Neuronal stem cell (in vitro differentiated cells): ENCODE measurements at regions not wholly inside any gene's neighbourhood (a gene's known extent, or its start where the extent isn't known, plus 50 kb on each side); places are given as distances from the start of the nearest gene placed in this dataset.
A peak's percentile ranks its signal among the peaks of the same experiment; 100 is the strongest.

Experiments used
- DNase-seq: peaks from one replicate; pipeline ENCODE4 v3.0.0-alpha.2; 2013; ENCODE audit warnings: low spot score
- H2AFZ ChIP-seq: one replicate; pipeline ENCODE4 v1.6.1; 2013; ENCODE audit warnings: mild to moderate bottlenecking, low read length, inconsistent platforms
- H2AK5ac ChIP-seq: 2 replicates; pipeline ENCODE4 v1.6.1; 2013; ENCODE audit warnings: low read depth, mild to moderate bottlenecking, inconsistent platforms, low read length, moderate library complexity, mixed read lengths
- H2BK120ac ChIP-seq: 2 replicates; pipeline ENCODE4 v1.6.1; 2013; ENCODE audit warnings: low read depth, mild to moderate bottlenecking, inconsistent platforms, low read length, moderate library complexity, mixed read lengths
- H2BK12ac ChIP-seq: one replicate; pipeline ENCODE4 v1.6.1; 2013; ENCODE audit warnings: low read length, inconsistent platforms
- H2BK15ac ChIP-seq: 2 replicates; pipeline ENCODE4 v1.6.1; 2013; ENCODE audit warnings: mild to moderate bottlenecking, low read length, inconsistent platforms, mixed read lengths
- H2BK5ac ChIP-seq: one replicate; pipeline ENCODE4 v1.6.1; 2013; ENCODE audit warnings: inconsistent platforms, mild to moderate bottlenecking, low read length, moderate library complexity
- H3K14ac ChIP-seq: one replicate; pipeline ENCODE4 v1.6.1; 2013; ENCODE audit warnings: low read length, inconsistent platforms
- H3K18ac ChIP-seq: 2 replicates; pipeline ENCODE4 v1.6.1; 2013; ENCODE audit warnings: low read length, inconsistent platforms
- H3K23ac ChIP-seq: 2 replicates; pipeline ENCODE4 v1.6.1; 2013; ENCODE audit warnings: low read depth, mild to moderate bottlenecking, mixed read lengths, low read length, inconsistent platforms; ENCODE audit not compliant: poor library complexity
- H3K27ac ChIP-seq: replicated peaks from 3 replicates; pipeline ENCODE4 v1.5.1; 2013; ENCODE audit warnings: low read length, inconsistent platforms
- H3K27me3 ChIP-seq, 3 experiments: 2 replicates each; pipeline ENCODE4 v1.6.1; 2013; ENCODE audit warnings: low read length in 3 of 3, mild to moderate bottlenecking in 2 of 3, inconsistent platforms in 1 of 3, low read depth in 1 of 3, mixed read lengths in 1 of 3, moderate library complexity in 1 of 3; ENCODE audit not compliant: control insufficient read depth in 3 of 3, insufficient read depth in 3 of 3
- H3K36me3 ChIP-seq, 2 donors: replicated peaks in 1 of 2; 2 replicates each; pipeline ENCODE4 v1.6.1; 2013; ENCODE audit warnings: low read length in 2 of 2; ENCODE audit not compliant: control insufficient read depth in 2 of 2, insufficient read depth in 2 of 2
- H3K4ac ChIP-seq: 2 replicates; pipeline ENCODE4 v1.6.1; 2013; ENCODE audit warnings: inconsistent platforms, mild to moderate bottlenecking, low read length, moderate library complexity
- H3K4me1 ChIP-seq, 2 donors: 1 replicate in 1 of 2; 2 replicates in 1 of 2; pipeline ENCODE4 v1.6.1; 2013; ENCODE audit warnings: low read length in 2 of 2, low read depth in 1 of 2; ENCODE audit not compliant: control insufficient read depth in 2 of 2, insufficient read depth in 1 of 2
- H3K4me2 ChIP-seq: one replicate; pipeline ENCODE4 v1.6.1; 2013; ENCODE audit warnings: mild to moderate bottlenecking, low read length, inconsistent platforms; ENCODE audit not compliant: insufficient read depth, poor library complexity, severe bottlenecking
- H3K4me3 ChIP-seq, 2 donors: 2 replicates each; pipeline ENCODE4 v1.5.1; 2013; ENCODE audit warnings: low read length in 2 of 2, mild to moderate bottlenecking in 2 of 2, inconsistent platforms in 1 of 2, moderate library complexity in 1 of 2
- H3K79me1 ChIP-seq: one replicate; pipeline ENCODE4 v1.6.1; 2013; ENCODE audit warnings: low read depth, mild to moderate bottlenecking, inconsistent platforms, low read length, moderate library complexity
- H3K9ac ChIP-seq: one replicate; pipeline ENCODE4 v1.6.1; 2013; ENCODE audit warnings: mild to moderate bottlenecking, low read depth, low read length, inconsistent platforms; ENCODE audit not compliant: poor library complexity
- H3K9me3 ChIP-seq, 2 donors: replicated peaks in 1 of 2; 2 replicates each; pipeline versions ENCODE3 to v1.6.1; 2013; ENCODE audit warnings: low read length in 2 of 2, mild to moderate bottlenecking in 2 of 2, inconsistent platforms in 1 of 2, low read depth in 1 of 2, mixed read lengths in 1 of 2, moderate library complexity in 1 of 2; ENCODE audit not compliant: control insufficient read depth in 2 of 2, insufficient read depth in 1 of 2
- H4K8ac ChIP-seq: one replicate; pipeline ENCODE4 v1.6.1; 2013; ENCODE audit warnings: low read depth, mild to moderate bottlenecking, inconsistent platforms, low read length, moderate library complexity
- H4K91ac ChIP-seq: one replicate; pipeline ENCODE4 v1.6.1; 2013; ENCODE audit warnings: low read length, low read depth, mild to moderate bottlenecking, inconsistent platforms; ENCODE audit not compliant: poor library complexity
- WGBS, 2 donors: extraction: QIAGEN DNeasy Blood & Tissue Kit; methylation state at CpG; one replicate each; pipeline ENCODE4 v1.1.7; 2013; ENCODE audit warnings: missing lambda C conversion rate in 2 of 2, mixed read lengths in 1 of 2; ENCODE audit not compliant: insufficient read length in 2 of 2, insufficient replicate concordance in 1 of 2; ENCODE audit errors: extremely low coverage in 2 of 2; 5-methylcytosine and 5-hydroxymethylcytosine counted together

DNA sequence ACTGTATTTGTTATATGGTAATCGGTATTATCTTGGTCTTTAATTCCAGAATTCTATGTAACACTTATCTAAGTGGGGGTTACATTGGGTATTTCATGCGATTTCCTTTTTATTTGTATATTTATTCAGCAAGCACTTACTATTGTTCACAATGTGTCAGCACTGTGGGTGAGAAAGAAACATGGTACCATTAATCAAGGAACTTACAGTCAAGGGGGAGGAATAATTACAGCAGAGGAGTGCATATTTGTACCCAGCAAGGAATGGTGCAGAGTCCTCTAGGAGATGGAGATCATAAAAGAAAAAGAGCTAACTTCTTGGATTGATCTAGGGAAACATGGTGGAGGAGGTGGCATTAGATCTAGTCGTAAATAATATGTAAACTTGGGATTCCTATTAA is 117.0 kb upstream of the KCNJ16 start:
- H2BK12ac ChIP-seq = no peak overlapping the region
- H2AFZ ChIP-seq = no peak overlapping the region
- H3K9me3 ChIP-seq = no peaks in the 10 kb centered on the region
- no CpG with 5 or more reads among the region's 3 CpGs for WGBS, 2 donors
- H4K91ac ChIP-seq = no peak overlapping the region
- H3K4me1 ChIP-seq = peaks cover 0 to 5% of the 10 kb centered on the region in 2 donors
- no peak overlapping the region for H3K4ac ChIP-seq
- no peak overlapping the region for H4K8ac ChIP-seq
- H3K27me3 ChIP-seq = no peaks in the 10 kb centered on the region
- no peak overlapping the region for H3K9ac ChIP-seq
- H3K79me1 ChIP-seq = no peaks in the 10 kb centered on the region
- DNase-seq = no peak
- H2AK5ac ChIP-seq = no peak overlapping the region
- no peak overlapping the region for H3K18ac ChIP-seq
- H3K23ac ChIP-seq = no peak overlapping the region
- H3K4me3 ChIP-seq = no peak overlapping the region
- H3K4me2 ChIP-seq = no peak overlapping the region
- no peaks in the 10 kb centered on the region for H3K36me3 ChIP-seq
- H2BK120ac ChIP-seq = no peak overlapping the region
- no peak overlapping the region for H3K14ac ChIP-seq
- no peak overlapping the region for H2BK15ac ChIP-seq
- H3K27ac ChIP-seq = no peak overlapping the region
- no peak overlapping the region for H2BK5ac ChIP-seq

DNA sequence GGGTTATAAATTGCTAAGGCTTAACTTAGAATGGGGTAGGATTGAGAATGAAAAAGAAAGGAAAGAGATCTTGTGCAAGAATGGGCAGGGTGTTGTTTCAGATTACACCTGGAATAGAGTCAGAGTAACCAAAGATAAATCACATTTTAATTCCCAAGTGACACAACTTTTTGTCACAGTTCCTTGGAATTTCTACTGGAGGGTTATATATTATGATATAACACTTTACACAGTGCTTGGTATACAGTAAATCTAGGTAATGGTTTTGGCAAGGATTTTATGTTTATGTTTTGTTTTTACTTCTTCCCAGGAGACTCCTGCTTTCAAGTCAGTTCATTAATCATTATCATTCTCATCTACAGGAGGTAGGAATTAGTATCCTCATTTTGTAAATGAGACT is 115.7 kb upstream of the KCNJ16 start:
- no peak overlapping the region for H3K14ac ChIP-seq
- no peak overlapping the region for H3K4ac ChIP-seq
- H3K4me1 ChIP-seq = peaks cover 0 to 5% of the 10 kb centered on the region in 2 donors
- no peak overlapping the region for H2BK120ac ChIP-seq
- H3K79me1 ChIP-seq = no peaks in the 10 kb centered on the region
- H3K27me3 ChIP-seq = no peaks in the 10 kb centered on the region
- no peak overlapping the region for H3K23ac ChIP-seq
- no peaks in the 10 kb centered on the region for H3K9me3 ChIP-seq
- no peak overlapping the region for H3K4me2 ChIP-seq
- H2BK5ac ChIP-seq = no peak overlapping the region
- H2BK15ac ChIP-seq = no peak overlapping the region
- H2BK12ac ChIP-seq = no peak overlapping the region
- no peak overlapping the region for H4K91ac ChIP-seq
- H3K4me3 ChIP-seq = no peak overlapping the region
- H4K8ac ChIP-seq = no peak overlapping the region
- no peak for DNase-seq
- no peak overlapping the region for H2AFZ ChIP-seq
- no peak overlapping the region for H3K27ac ChIP-seq
- H3K18ac ChIP-seq = no peak overlapping the region
- H3K36me3 ChIP-seq = no peaks in the 10 kb centered on the region
- no peak overlapping the region for H3K9ac ChIP-seq
- H2AK5ac ChIP-seq = no peak overlapping the region

DNA sequence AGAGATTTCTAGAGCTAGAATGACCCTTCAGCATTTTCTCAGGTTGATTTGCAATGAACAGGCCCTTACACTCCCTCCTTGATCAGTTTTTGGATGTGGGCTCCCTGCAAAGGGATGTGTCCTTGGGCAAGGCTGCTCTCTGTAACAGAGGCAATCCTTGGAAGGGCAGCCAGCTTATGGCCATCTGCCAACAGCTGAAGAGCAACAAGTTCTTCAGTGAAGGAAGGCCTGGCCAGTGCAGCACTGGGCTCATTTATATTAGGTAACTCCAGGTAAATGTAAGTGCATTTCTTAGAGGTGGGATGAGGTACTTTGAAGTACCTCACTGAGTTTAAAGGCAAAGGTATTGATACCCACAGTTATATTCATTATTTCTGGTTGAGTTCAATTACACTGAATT is 114.3 kb upstream of the KCNJ16 start:
- Histone ChIP-seq H3K4ac (no peak overlapping the region), H4K8ac (no peak overlapping the region), H3K4me3 (no peak overlapping the region), H3K27ac (no peak overlapping the region), H2AK5ac (no peak overlapping the region), H3K9me3 (peaks cover 0 to 9% of the 10 kb centered on the region in 2 donors), H3K27me3 (no peaks in the 10 kb centered on the region), H2BK12ac (no peak overlapping the region), H3K9ac (no peak overlapping the region), H2BK15ac (no peak overlapping the region), H3K36me3 (no peaks in the 10 kb centered on the region), H3K14ac (no peak overlapping the region), H2BK5ac (no peak overlapping the region), H4K91ac (no peak overlapping the region), H3K4me1 (peaks cover 0 to 5% of the 10 kb centered on the region in 2 donors), H3K4me2 (no peak overlapping the region), H3K18ac (no peak overlapping the region), H2AFZ (no peak overlapping the region), H3K23ac (no peak overlapping the region), H3K79me1 (no peaks in the 10 kb centered on the region), H2BK120ac (no peak overlapping the region)
- no peak for DNase-seq

DNA sequence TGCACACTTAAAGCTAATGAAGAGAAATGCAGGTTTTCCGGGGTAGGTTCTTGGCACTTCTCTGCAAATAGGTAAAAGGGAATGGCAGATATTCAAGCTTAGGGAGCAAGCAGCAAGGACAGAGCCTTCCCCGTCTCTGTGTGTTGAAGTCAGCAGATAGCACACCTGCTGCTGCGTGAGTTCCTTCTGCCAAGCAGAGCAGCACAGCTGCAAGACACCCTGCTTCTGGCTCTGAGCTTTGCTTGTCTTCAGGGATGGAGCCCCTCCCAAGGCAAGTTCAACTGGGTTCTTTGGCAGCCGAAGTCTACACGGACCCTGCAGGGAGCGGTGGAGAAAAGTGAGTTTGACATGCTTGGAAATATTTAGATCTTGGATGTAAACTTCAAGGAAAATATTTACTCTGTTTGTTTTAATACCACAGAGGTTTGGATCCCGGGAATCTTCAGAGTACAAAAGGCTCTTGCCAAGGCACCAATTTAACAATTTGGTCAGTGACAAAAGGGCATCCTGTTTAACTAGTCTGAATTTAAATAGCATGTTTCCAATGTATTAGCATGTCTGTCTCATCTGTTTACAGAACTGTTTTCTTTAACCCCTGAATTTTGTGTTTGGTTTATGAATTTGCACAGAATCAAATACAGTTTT is 113.4 kb upstream of the KCNJ16 start:
- no peaks in the 10 kb centered on the region for H3K79me1 ChIP-seq
- peaks cover 0 to 5% of the 10 kb centered on the region in 2 donors for H3K4me1 ChIP-seq
- H3K9me3 ChIP-seq = peaks cover 0 to 9% of the 10 kb centered on the region in 2 donors
- WGBS, 2 donors = no CpG with 5 or more reads among the region's 7 CpGs
- H3K4me2 ChIP-seq = no peak overlapping the region
- no peaks in the 10 kb centered on the region for H3K27me3 ChIP-seq
- H3K9ac ChIP-seq = no peak overlapping the region
- H2BK120ac ChIP-seq = no peak overlapping the region
- no peak overlapping the region for H4K91ac ChIP-seq
- no peaks in the 10 kb centered on the region for H3K36me3 ChIP-seq
- no peak overlapping the region for H3K23ac ChIP-seq
- no peak for DNase-seq
- no peak overlapping the region for H3K4me3 ChIP-seq
- H2AK5ac ChIP-seq = no peak overlapping the region
- no peak overlapping the region for H3K18ac ChIP-seq
- H2AFZ ChIP-seq = peak overlapping the region; percentile 4
- no peak overlapping the region for H3K4ac ChIP-seq
- no peak overlapping the region for H2BK5ac ChIP-seq
- H4K8ac ChIP-seq = no peak overlapping the region
- H3K27ac ChIP-seq = no peak overlapping the region
- no peak overlapping the region for H2BK12ac ChIP-seq
- no peak overlapping the region for H3K14ac ChIP-seq
- no peak overlapping the region for H2BK15ac ChIP-seq
